Neural progenitor cell (in vitro differentiated cells): ENCODE measurements at regions not wholly inside any gene's neighbourhood (a gene's known extent, or its start where the extent isn't known, plus 50 kb on each side); places are given as distances from the start of the nearest gene placed in this dataset.

Experiments
- DNase-seq: peaks from one replicate; pipeline ENCODE4 v3.0.0-alpha.2; 2016; ENCODE audit warnings: low spot score
- H2AFZ ChIP-seq: fragments of 200-600 bp; sonication (generic); replicated peaks from 2 replicates; pipeline ENCODE4 v1.6.1; 2016; ENCODE audit warnings: antibody characterized with exemption
- H3F3A ChIP-seq: fragments of 200-600 bp; sonication (generic); 2 replicates; pipeline ENCODE4 v1.6.1; 2016; ENCODE audit warnings: antibody characterized with exemption, low read depth
- H3K27ac ChIP-seq: fragments of 200-600 bp; sonication (generic); 2 replicates; pipeline ENCODE4 v1.5.1; 2016; ENCODE audit warnings: mild to moderate bottlenecking
- H3K27me3 ChIP-seq: fragments of 200-600 bp; sonication (generic); 2 replicates; pipeline ENCODE4 v1.6.1; 2016; ENCODE audit warnings: mild to moderate bottlenecking, moderate library complexity
- H3K36me3 ChIP-seq: fragments of 200-600 bp; sonication (generic); 2 replicates; pipeline ENCODE4 v1.5.1; 2016
- H3K4me1 ChIP-seq: fragments of 200-600 bp; sonication (generic); 2 replicates; pipeline ENCODE4 v1.6.1; 2016; ENCODE audit warnings: mixed run types
- H3K4me2 ChIP-seq: fragments of 200-600 bp; sonication (generic); 2 replicates; pipeline ENCODE4 v1.6.1; 2016
- H3K4me3 ChIP-seq: fragments of 200-600 bp; sonication (generic); 2 replicates; pipeline ENCODE4 v1.5.1; 2016
- H3K79me2 ChIP-seq: fragments of 200-600 bp; sonication (generic); 2 replicates; pipeline ENCODE4 v1.6.1; 2016; ENCODE audit warnings: low read depth
- H3K9ac ChIP-seq: fragments of 200-600 bp; sonication (generic); 2 replicates; pipeline ENCODE4 v1.6.1; 2016
- H3K9me3 ChIP-seq: fragments of 200-600 bp; sonication (generic); 2 replicates; pipeline ENCODE4 v1.5.1; 2016; ENCODE audit warnings: low read depth
- H4K20me1 ChIP-seq: fragments of 200-600 bp; sonication (generic); 2 replicates; pipeline ENCODE4 v1.6.1; 2016; ENCODE audit warnings: low read depth
- H3K27ac Mint-ChIP-seq: 3 replicates; pipeline ENCODE4 v1.8.0; 2021; ENCODE audit warnings: mixed read lengths
- H3K27me3 Mint-ChIP-seq: 2 replicates; pipeline ENCODE4 v1.8.0; 2022; ENCODE audit warnings: low read depth, mild to moderate bottlenecking, inconsistent platforms, moderate library complexity, mixed read lengths; ENCODE audit not compliant: insufficient read depth
- H3K36me3 Mint-ChIP-seq: 3 replicates; pipeline ENCODE4 v1.8.0; 2021; ENCODE audit warnings: mixed read lengths
- H3K4me1 Mint-ChIP-seq: 3 replicates; pipeline ENCODE4 v1.8.0; 2021; ENCODE audit warnings: mixed read lengths
- H3K4me3 Mint-ChIP-seq: 3 replicates; pipeline ENCODE4 v1.8.0; 2021; ENCODE audit warnings: mild to moderate bottlenecking, moderate library complexity, mixed read lengths
- H3K9me3 Mint-ChIP-seq: 3 replicates; pipeline ENCODE4 v1.8.0; 2020; ENCODE audit warnings: mixed read lengths
- EZH2 ChIP-seq: fragments of 200-600 bp; sonication (generic); IDR thresholded peaks from 2 replicates; pipeline ENCODE4 v1.6.1; 2017; ENCODE audit warnings: antibody characterized with exemption, mild to moderate bottlenecking, moderate library complexity
- EZH2phosphoT487 ChIP-seq: fragments of 200-600 bp; sonication (generic); IDR thresholded peaks from 2 replicates; pipeline ENCODE4 v1.6.1; 2017; ENCODE audit warnings: antibody characterized with exemption
- TF ChIP-seq, protein P1 (sequence below): fragments of 200-600 bp; sonication (generic); IDR thresholded peaks from 2 replicates; pipeline ENCODE4 v1.5.1; 2017; ENCODE audit warnings: antibody characterized with exemption, mild to moderate bottlenecking

DNA sequence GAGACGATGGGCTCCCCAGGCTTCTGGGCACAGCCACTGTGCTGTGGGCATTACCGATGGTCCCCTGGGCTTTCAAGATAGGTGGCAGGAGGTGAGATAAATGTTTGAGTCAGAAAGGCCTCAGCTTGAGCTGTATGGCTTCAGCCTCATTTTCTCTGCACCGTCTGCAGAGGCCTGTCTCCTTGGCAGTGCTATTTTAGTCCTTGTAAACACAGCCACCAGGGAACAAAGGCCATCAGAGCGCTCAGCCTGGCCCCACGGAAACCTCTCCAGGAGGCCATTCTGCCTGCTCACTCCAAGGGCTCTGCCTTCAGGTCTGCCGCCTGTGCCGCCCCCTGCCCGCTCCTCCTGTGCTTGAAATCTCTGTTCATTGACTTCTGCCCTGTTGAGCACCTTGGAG lies 1424.9 kb downstream of the TBC1D22A start:
- TF ChIP-seq, protein P1, sequence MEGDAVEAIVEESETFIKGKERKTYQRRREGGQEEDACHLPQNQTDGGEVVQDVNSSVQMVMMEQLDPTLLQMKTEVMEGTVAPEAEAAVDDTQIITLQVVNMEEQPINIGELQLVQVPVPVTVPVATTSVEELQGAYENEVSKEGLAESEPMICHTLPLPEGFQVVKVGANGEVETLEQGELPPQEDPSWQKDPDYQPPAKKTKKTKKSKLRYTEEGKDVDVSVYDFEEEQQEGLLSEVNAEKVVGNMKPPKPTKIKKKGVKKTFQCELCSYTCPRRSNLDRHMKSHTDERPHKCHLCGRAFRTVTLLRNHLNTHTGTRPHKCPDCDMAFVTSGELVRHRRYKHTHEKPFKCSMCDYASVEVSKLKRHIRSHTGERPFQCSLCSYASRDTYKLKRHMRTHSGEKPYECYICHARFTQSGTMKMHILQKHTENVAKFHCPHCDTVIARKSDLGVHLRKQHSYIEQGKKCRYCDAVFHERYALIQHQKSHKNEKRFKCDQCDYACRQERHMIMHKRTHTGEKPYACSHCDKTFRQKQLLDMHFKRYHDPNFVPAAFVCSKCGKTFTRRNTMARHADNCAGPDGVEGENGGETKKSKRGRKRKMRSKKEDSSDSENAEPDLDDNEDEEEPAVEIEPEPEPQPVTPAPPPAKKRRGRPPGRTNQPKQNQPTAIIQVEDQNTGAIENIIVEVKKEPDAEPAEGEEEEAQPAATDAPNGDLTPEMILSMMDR: no peak
- TF ChIP-seq EZH2: no peak
- no peak for TF ChIP-seq EZH2phosphoT487
- Mint-ChIP-seq H3K9me3 (peaks cover 22% of the 10 kb centered on the region), H3K27me3 (peaks cover 7% of the 10 kb centered on the region), H3K36me3 (peaks cover 2% of the 10 kb centered on the region), H3K4me1 (peaks cover 16% of the 10 kb centered on the region), H3K4me3 (no peak overlapping the region), H3K27ac (peak overlapping the region; percentile 87)
- no peak overlapping the region for H3K27ac ChIP-seq
- H3F3A ChIP-seq: peaks cover 1% of the 10 kb centered on the region
- DNase-seq: peak; percentile 34
- H4K20me1 ChIP-seq: no peaks in the 10 kb centered on the region
- H3K4me3 ChIP-seq: no peak overlapping the region
- no peaks in the 10 kb centered on the region for H3K27me3 ChIP-seq
- H3K36me3 ChIP-seq: no peaks in the 10 kb centered on the region
- no peak overlapping the region for H3K9ac ChIP-seq
- no peak overlapping the region for H3K4me2 ChIP-seq
- peaks cover 18% of the 10 kb centered on the region for H3K9me3 ChIP-seq
- H3K4me1 ChIP-seq: peaks cover 10% of the 10 kb centered on the region
- no peaks in the 10 kb centered on the region for H3K79me2 ChIP-seq
- no peak overlapping the region for H2AFZ ChIP-seq

DNA sequence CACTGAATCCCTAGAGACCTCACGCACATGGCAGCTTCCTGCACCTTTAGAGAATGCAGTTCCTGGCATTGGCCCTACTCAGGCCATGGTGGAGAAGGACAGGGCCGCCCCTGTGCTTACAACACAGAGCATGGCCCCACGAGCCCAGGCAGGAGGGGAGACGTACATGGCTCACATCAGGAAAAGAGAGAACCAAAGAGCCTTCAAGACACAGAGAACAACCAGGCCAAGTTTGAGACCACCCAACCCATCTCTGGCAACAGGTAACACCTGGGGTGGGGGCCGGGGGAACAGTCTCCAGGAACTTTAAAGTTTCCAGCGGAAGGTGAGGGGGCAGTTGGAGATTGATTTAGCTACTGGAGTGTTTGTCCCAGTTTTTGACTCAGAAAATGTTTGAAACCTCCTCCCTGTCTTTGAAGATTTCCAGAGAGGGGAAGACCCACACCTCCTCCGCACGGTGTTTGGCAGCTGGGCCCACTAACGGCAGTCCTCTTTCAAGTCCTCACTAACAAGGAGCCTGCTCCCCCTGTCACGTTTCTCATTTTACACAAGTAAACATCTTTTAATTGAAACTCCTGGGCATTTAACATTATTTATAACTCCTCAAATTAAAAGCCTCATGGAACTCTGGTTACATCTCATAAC lies 1423.8 kb downstream of the TBC1D22A start:
- Mint-ChIP-seq H3K4me1 (peaks cover 21% of the 10 kb centered on the region), H3K9me3 (peaks cover 19% of the 10 kb centered on the region), H3K27me3 (peaks cover 9% of the 10 kb centered on the region), H3K36me3 (peaks cover under 1% of the 10 kb centered on the region), H3K4me3 (no peak overlapping the region), H3K27ac (no peak overlapping the region)
- H4K20me1 ChIP-seq: no peaks in the 10 kb centered on the region
- no peak overlapping the region for H2AFZ ChIP-seq
- no peaks in the 10 kb centered on the region for H3K27me3 ChIP-seq
- no peaks in the 10 kb centered on the region for H3K79me2 ChIP-seq
- H3K4me2 ChIP-seq: no peak overlapping the region
- TF ChIP-seq, protein P1: no peak
- TF ChIP-seq EZH2phosphoT487 (no peak), EZH2 (no peak)
- H3K4me1 ChIP-seq: peaks cover 10% of the 10 kb centered on the region
- no peak overlapping the region for H3K9ac ChIP-seq
- H3K4me3 ChIP-seq: no peak overlapping the region
- H3K9me3 ChIP-seq: peaks cover 10% of the 10 kb centered on the region
- no peaks in the 10 kb centered on the region for H3K36me3 ChIP-seq
- H3F3A ChIP-seq: no peaks in the 10 kb centered on the region
- no peak for DNase-seq
- no peak overlapping the region for H3K27ac ChIP-seq

DNA sequence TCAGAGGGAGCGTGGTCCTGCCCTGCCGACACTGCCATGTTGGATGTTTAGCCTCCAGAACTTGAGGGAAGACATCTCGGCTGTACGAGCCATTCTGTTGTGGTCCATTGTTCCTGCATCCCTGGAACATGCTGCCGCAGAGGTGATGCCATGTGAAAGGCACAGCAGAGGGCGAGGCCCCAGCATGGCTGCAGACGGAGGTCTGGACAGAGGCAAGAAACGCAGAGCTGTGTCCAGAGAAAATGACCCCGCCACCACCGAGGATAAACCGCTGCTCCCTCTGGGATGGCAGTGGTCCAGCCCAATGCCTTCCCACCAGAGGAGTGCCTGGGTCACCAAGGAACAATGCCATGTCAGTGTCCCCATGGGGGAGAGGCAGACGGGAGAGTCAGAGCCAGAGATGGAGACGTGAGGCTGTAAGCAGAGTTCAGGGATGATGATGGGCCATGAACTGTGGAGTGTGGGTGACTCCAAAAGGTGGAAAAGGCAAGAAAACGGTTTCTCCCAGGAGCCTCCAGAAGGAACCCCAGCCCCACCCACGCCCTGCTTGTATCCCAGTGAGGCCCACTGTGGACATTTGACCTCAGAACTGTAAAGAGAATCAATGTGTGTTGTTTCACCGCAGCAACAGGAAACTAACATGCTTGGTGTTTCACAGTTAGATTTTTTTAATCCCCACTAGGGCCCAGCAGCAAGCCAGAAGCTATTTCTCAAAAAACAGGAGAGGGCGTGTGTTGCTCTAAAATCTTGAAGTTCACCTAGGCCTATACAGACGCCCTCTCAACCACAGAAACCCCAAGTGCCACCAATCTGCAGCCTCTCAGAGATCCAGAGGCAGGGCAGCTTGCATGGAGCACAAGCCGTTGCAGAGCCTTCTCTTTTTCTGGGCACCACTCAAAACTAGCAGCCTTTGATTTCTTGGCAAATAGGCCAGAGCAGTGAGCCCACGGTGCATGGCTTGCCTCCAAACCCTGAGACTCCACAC lies 1422.9 kb downstream of the TBC1D22A start:
- H3K4me3 ChIP-seq: no peak overlapping the region
- H3K27ac Mint-ChIP-seq: no peak overlapping the region
- H2AFZ ChIP-seq: no peak overlapping the region
- no peak overlapping the region for H3K27ac ChIP-seq
- H3K4me1 ChIP-seq: peaks cover 10% of the 10 kb centered on the region
- H3K27me3 ChIP-seq: no peaks in the 10 kb centered on the region
- no peaks in the 10 kb centered on the region for H4K20me1 ChIP-seq
- no peaks in the 10 kb centered on the region for H3F3A ChIP-seq
- TF ChIP-seq EZH2 (no peak), EZH2phosphoT487 (no peak)
- TF ChIP-seq, protein P1: no peak
- H3K4me3 Mint-ChIP-seq: no peak overlapping the region
- H3K36me3 ChIP-seq: no peaks in the 10 kb centered on the region
- DNase-seq: no peak
- H3K4me2 ChIP-seq: no peak overlapping the region
- no peaks in the 10 kb centered on the region for H3K36me3 Mint-ChIP-seq
- H3K79me2 ChIP-seq: no peaks in the 10 kb centered on the region
- peaks cover 5% of the 10 kb centered on the region for H3K9me3 ChIP-seq
- H3K9ac ChIP-seq: no peak overlapping the region
- H3K4me1 Mint-ChIP-seq: peaks cover 24% of the 10 kb centered on the region
- H3K27me3 Mint-ChIP-seq: peaks cover 3% of the 10 kb centered on the region
- H3K9me3 Mint-ChIP-seq: peaks cover 11% of the 10 kb centered on the region
